Astrocyte (in vitro differentiated cells and primary cell): ENCODE measurements at regions not wholly inside any gene's neighbourhood (a gene's known extent, or its start where the extent isn't known, plus 50 kb on each side); places are given as distances from the start of the nearest gene placed in this dataset.

Source experiments
- CTCF ChIP-seq: IDR thresholded peaks from 2 replicates; pipeline ENCODE4 v1.5.1; 2011; ENCODE audit warnings: low read depth, mild to moderate bottlenecking, inconsistent platforms, low read length, moderate library complexity; ENCODE audit not compliant: insufficient read depth
- EZH2 ChIP-seq: IDR thresholded peaks from 2 replicates; pipeline ENCODE4 v1.6.1; 2012; ENCODE audit warnings: mild to moderate bottlenecking, low read length, inconsistent platforms; ENCODE audit not compliant: insufficient read depth

GRCh38 chrY:7769790-7770375 is 858.3 kb upstream of the AMELY start:
- TF ChIP-seq CTCF (no peak), EZH2 (no peak)
